HG02885 (cell line): ENCODE measurements at regions not wholly inside any gene's neighbourhood (a gene's known extent, or its start where the extent isn't known, plus 50 kb on each side); places are given as distances from the start of the nearest gene placed in this dataset.
A peak's percentile ranks its signal among the peaks of the same experiment; 100 is the strongest.
"Not testable (repeated sequence)": the region's sequence is repeated elsewhere in the genome, so short reads cannot be mapped to it uniquely, and the experiment has no call there.

Experiments
- ATAC-seq: cut with Tn5 transposase; IDR thresholded peaks from one replicate; pipeline ENCODE4 v1.9.1; 2021; ENCODE audit warnings: mild to moderate bottlenecking; ENCODE audit not compliant: unreplicated experiment, poor library complexity

DNA sequence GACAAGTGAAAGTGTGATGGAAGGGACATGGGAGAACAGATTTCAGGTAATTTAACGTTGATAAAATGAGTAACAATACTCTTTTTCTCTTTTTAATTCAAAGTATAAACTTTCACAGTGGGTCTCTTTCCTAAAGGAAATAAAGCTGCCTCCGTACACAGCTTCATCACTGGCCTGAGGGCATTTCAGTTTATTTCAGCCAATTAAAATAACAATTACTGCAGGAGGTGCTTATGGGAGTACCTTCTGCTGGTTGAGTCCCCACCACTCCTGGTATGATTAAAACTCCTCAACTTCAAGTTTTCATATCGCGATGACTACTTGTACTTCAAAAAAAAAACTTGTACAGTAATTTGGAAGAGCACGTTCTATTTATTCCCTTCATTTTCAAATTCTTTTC lies 1845.9 kb downstream of the MAT2B start:
- ATAC-seq = no peak

DNA sequence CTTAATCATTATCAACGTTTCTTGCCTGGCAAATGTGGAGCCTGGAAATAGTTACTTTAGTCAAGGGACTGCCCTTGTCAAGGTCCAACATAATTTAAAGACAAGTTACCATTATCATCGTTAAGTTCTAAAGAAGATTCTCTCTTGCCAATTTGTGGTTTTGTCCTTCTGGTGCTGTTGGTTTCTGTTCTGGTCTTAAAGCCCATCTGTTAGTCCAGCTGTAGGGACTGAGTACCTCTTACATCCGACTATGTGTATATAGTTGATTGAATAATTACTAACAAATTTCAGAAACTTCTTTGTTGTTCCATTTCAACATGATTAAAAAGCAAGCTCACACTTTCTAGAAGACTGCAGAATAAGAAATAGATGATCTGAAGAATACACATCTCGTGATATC lies 1854.9 kb downstream of the MAT2B start:
- no peak for ATAC-seq

DNA sequence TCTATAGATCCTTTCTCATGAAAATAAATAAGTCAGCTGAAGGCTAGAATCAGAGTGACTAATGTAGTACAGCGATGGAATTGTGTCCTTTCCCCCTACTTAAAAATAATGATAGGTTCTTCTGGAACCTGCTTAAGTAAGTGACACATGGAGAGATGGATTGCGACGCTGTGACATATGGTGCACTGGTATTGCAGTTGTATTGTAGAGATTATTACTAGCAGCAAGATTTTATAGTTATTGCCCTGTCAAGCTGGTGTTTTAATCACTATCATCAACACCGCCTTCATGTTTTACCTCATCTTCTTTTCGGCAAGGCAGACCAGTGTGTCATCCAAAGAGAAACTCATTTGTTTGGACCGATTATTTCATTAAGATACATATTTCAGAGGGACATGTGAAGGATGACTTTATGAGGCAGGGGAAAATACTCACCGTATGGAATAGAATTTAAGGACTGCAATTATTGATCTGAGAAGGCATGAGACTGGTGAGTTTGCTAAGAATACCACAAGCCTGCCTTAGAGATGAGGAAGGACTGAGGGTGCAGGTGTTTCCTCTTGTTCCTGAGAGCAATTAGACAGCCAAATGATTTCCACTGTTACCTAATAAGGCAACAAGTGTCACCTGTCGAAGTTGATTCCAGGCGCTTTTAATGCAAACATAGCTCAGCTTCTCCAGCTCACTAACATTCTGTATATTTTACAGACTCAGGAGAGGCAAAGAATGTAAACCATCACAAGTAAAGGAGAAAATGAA lies 1855.5 kb downstream of the MAT2B start:
- no peak for ATAC-seq

DNA sequence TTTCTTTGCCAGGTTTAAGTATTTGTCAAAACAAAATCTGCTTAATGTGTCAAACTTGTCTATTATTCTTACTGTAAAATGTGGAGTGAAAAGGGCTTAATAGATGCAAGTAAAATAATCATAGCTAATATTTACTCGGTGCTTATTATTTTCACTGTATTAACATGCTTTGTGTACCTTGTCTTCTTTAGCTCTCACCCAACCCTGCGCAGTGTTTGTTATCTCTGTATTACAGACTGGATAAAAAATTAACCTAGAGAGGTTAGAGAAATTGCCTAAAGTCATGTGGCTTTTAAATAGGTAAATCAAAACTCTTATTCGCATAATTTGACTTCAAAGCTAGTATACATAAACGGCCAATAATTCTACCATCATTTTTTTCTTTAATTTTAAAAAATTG lies 1864.8 kb downstream of the MAT2B start:
- no peak for ATAC-seq

DNA sequence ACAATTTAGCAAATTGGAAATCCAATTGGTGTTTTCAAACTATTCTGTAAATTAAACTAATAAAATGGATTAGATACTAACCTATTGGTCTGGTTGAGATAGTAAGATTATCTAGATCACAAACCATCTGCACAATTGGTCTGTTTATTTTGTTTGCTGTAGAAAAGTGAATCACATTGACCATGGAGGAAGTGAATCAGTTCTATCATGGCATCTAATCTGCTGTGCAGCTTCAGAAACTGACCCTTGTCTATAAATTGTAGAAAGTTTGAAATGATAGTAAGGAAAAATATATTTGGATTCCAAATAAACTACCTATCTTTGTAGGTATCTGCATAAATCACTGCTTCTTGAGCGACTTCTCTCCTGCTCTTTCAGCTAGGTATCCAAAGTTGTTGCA lies 1865.4 kb downstream of the MAT2B start:
- ATAC-seq = no peak

DNA sequence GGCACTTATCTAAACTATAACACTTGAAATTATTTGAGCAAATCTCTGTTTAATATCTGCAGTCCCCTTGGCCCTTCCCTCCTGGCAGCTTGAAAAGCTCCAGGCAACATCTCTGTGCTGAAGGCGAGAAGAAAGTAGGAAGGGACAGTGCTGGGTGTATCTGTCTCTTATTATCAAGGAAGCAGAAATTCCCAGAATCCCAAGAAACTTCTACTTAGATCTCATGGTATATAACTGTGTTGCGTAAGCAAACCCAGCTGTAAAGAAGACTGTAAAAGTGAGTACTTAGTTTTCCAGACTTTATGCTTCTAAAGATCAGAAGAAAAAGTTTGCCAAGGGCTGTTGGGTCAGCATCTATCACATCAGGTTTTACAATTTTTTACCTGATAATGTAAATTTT lies 1869.8 kb downstream of the MAT2B start:
- no peak for ATAC-seq

DNA sequence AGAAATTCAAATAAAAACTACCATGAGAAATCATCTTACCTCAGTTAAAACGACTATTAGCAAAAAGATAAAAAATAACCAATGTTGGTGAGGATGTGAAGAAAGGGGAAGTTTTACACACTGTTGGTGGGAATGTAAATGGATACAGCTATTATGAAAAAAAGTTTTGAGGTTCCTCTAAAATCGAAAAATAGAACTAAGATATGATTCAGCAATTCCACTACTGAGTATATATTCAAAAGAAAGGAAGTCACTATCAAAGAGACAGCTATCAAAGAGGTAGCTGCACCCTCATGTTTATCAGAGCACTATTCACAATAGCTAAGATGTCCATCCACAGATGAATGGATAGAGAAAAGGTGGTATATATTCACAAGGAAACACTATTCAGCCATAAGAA lies 1888.4 kb downstream of the MAT2B start:
- ATAC-seq = no peak

DNA sequence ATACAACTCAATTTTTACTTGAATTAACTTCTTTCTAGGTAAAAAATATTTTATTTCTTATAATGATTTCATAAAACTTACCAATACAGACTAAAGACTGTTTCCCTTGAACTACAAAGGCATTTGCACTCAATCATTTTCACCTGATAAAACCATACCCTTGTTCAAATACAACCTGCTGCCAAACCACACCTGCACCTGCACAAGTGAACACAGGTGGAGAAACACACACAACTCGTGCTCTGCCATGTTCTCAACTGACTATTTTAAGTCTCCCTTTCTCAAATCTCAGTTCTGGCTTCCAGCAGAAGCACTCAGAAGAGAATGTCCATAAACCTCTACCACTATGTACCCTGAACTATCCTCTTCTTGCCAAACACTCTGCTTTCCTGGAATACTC lies 1892.1 kb downstream of the MAT2B start:
- ATAC-seq = no peak

DNA sequence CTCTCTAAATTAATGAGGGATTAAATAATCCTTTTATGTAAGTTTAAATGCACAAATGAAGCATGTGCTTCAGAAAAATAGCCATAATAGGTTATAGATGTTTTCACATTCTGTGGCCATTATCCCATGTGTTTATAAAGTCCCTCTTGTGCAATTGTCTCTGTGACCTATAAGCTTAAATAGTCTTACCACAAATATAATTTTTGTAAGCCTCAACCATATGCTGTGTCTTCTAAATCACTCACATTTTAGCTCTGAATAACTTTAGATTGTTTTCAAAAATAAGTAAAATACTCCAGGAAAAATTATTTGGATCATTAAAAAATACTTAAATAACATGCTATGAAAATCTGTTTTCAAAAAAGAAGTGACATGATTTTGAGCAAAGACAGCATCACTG lies 1894.7 kb downstream of the MAT2B start:
- no peak for ATAC-seq

DNA sequence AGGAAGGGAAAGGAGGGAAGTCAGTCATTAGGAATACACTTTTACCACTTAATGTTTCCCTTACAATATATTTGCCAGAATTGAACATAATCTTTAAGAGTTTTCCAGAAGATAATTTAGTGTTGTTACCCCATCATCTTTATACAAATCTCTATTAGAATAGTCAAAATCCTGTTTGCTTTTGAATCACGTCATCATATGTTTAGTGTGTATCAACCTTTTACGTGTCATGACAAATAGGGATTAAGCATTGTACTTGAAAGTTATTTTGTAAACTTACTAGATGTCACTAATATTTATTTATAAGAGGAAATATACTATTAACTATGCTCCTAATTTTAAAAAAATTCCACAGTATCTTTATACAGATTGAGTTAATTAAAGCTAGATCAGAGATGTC lies 1899.5 kb downstream of the MAT2B start:
- no peak for ATAC-seq

DNA sequence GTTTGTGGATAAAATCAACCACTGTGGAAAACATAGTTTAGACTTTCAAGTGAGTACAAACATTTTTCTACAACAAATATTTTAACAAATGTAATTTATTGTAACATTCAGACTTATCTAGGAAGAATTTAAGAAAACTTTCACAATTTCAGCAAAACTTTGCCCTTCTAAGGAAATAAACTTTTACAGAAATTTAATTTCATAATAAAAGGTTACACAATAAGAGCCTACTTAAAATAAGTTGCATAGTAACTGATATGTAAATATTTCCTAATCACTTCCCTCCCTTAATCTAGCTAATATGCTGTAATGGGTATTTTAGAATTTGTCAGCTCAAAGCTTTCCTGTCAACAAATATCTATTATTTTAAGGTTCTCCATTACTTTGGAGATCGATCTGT lies 1899.9 kb downstream of the MAT2B start:
- ATAC-seq = no peak

DNA sequence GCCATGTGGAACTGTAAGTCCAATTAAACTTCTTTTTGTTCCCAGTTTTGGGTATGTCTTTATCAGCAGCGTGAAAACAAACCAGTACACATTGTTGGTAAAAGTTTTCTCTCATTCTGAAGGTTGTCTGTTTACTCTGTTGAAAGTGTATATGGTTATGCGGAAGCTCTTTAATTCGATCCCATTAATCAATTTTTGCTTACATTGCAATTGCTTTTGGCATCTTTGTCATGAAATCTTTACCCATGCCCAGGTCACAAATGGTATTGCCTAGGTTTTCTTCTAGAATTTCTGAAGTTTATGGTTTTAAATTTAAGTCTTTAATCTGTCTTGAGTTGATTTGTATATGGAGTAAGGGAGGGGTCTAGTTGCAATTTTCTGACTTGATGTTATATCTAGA lies 1901.9 kb downstream of the MAT2B start:
- ATAC-seq = no peak

DNA sequence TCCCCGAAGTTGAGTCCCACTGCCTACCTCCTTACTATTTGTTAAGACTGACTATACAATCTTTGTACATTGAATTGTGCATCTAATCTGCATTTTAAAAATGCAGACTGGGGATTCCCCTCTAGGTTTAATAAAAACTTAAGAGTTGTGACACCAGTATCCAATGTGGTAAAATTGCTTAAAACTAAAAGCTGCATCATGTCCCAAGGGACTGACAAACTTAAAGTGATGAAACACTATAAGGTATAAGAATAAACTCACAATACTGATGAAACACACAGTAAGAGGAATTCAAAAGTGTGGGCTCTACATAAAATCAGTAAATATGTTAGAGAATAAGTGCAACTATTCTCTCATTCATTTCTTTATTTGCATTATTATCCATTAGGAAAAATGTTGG lies 1905.1 kb downstream of the MAT2B start:
- ATAC-seq = no peak

DNA sequence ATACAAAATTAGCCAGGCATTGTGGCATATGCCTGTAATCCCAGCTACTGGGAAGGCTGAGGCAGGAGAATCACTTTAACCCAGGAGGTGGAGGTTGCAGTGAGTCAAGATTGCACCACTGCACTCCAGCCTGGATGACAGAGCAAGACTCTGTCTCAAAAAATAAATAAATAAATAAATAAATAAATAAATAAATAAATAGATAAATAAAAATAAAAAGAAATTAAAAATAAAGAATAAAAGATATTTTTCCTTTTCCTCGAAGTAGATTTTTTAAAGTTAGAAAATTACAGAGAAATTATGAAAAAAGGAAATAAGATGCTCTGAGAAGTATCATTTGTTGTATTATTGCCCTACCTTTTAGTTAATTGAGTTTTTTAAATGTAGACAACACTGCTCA lies 1906.1 kb downstream of the MAT2B start:
- ATAC-seq = not testable (repeated sequence)

DNA sequence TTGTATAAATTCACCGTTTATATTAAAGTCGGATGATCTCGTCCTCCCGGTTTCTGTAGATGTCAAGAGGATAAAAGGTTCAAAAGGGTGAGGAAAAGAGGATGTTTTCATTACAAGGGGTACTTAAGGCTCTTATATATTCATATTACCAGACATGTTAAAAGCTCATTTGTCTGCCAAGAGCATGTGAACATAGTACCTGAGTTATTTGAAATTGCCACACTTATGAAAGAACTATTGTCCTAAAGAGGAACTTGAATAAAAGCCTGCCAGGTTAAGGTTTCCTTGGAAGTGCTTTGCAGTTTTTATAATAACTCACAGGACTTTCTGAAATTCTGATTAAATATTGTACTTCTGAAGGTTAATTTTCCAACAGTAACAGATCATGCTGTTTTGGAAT lies 1915.1 kb downstream of the MAT2B start:
- no peak for ATAC-seq

DNA sequence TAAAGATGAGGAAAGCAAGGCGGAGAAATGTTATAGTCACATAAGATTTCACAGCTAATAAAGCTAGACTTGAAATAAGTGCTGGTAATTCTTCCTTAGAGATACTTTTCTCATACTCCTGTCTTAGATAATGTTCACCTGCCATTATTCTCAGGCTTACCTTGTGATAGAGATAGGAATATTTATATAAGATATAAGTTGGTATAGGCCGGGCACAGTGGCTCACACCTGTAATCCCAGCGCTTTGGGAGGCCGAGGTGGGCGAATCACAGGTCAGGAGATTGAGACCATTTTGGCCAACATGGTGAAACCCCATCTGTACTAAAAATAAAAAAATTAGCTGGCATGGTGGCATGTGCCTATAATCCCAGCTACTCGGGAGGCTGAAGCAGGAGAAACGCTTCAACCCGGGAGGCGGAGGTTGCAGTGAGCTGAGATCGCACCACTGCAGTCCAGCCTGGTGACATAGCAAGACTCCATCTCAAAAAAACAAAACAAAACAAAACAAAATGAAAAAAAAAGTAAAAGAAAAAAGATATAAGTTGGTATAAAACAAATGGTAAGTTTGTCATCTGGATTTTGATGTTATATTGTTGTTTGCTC lies 1918.4 kb downstream of the MAT2B start:
- ATAC-seq = no peak

DNA sequence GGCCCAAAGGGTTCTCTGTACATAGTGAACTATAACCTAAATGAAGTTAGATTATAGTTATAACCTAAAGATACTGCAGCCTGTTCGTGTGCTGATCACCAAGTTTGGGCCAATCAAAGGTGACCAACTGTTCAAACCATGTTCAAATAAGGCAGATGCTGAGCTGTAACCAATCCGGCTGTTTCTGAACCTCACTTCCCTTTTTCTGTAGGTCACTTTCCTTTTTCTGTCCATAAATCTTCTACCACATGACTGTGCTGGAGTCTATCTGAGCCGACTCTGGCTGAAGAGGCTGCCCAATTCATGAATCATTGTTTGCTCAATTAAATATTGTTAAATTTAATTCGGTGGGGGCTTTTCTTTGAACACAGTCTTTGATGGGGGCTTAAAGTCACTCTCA lies 1920.2 kb downstream of the MAT2B start:
- ATAC-seq = no peak

DNA sequence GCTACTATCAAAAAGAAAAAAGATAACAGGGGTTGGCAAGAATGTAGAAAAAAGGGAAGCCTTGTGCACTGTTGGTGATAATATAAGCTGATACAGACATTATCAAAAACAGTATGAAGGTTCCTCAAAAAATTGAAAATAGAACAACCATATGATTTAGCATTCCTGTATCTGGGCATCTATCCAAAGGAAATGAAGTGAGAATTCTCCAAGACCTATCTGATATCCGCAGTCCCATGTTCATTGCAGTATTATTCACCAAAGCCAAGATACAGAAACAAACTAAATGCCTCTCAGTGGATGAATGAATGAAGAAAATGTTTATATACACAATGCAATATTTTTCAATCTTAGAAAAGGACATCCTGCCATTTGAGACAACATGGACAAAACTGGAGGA lies 1943.3 kb downstream of the MAT2B start:
- no peak for ATAC-seq

DNA sequence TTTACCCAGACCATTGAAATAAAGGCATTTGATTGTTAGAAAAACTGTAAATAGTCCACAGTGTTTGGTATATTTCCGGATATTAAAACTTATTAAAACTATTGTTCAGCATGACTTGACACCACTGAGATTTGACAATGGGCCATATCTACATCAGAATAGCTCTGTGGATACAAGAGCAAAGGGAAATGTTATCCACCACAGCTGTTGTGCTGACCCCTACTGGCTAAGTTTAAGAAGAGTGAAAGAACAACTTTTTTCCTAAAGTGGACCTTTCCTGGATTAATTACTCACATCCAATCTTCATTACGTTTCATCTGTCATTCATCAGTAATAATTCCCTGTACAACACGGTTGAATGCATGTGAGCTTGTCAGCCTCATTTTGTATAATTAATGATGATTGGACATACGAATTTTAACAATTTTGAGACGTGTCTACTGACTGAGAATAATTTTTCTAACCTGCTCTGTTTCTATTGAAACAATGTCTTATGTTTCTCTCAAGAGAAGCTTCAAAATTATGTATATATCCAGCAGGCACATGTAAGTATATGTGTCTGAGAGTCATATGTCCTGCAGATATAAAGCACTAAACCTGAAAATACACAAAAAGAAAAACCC lies 1952.6 kb downstream of the MAT2B start:
- peak; percentile 64 for ATAC-seq

DNA sequence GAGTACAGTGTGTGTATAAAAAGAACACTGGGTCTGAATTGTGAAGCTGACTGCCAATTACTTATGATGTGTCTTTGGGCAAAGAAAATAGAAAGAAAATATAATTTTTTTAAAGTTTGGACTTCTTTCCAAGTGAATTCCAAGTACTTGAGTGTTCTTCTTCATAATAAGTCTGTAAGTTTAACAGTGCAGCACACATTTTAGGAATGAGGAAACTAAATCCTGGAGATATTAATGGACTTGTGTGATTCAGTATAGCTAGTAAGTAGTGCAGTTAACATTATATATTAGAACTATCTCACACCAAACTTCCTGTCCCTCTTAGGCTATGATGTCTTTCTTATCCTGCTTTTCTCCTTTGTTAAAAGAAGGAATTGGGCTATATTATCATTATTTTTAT lies 1953.8 kb downstream of the MAT2B start:
- no peak for ATAC-seq

DNA sequence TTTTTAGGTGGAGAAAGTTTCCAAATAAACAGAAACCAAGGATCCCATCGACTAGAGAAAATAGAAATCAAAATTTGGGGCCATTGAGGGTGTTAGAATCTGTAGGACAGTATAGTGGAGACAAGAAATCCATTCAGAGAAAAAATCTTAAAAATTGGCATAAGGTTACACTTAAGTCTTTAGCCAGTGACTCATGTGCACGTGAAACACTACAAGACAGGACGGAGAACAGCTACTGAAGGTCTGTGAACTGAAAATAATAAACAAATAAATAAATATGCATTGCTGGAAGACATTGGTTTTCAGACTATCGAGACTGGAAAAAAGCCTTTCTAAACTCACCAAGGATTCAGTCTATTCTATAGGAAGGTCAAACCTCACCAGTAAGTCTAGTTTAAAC lies 1955.5 kb downstream of the MAT2B start:
- ATAC-seq = no peak

DNA sequence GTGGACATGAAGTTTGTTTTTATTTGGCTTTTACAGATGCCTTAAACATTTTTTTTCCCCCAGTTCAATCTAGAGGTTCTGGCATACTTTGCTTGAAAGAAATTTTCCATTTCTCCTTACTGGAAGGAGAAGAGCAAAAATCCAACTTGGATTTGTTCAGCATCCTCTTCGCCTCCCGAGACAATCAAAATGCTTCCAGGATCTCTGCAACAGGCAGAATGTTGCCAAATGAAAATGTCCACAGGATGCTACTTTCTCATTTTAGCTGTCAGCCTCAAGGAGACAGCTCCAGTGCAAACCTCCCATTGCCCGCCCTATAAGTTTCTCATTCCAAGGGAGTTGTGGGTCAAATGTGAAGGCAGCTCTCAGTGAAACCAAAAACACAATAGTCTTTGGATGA lies 1972.1 kb downstream of the MAT2B start:
- ATAC-seq = no peak
